Lung (tissue), 11 donors: ENCODE measurements at regions not wholly inside any gene's neighbourhood (a gene's known extent, or its start where the extent isn't known, plus 50 kb on each side); places are given as distances from the start of the nearest gene placed in this dataset.

ENCODE experiments used
- ATAC-seq: fragments of 200-7000 bp; cut with Tn5 transposase; one replicate; pipeline ENCODE4 v1.9.1; 2020; ENCODE audit warnings: moderate number of reproducible peaks; ENCODE audit not compliant: insufficient read depth, low FRiP score
- DNase-seq, 3 donors: peaks; one replicate each; pipeline ENCODE4 v3.0.0-alpha.2; 2013 to 2017
- H3K27ac ChIP-seq, 2 donors: one replicate each; pipeline ENCODE4 v1.5.1; 2013; ENCODE audit warnings: mild to moderate bottlenecking in 2 of 2, moderate library complexity in 2 of 2, control low read depth in 1 of 2, inconsistent platforms in 1 of 2, low read depth in 1 of 2, low read length in 1 of 2
- H3K27me3 ChIP-seq, 3 donors: one replicate each; pipeline ENCODE4 v1.5.1; 2013; ENCODE audit warnings: low read length in 2 of 3; ENCODE audit not compliant: control insufficient read depth in 3 of 3, insufficient read depth in 3 of 3
- H3K36me3 ChIP-seq, 4 donors: one replicate each; pipeline ENCODE4 v1.5.1; 2013; ENCODE audit warnings: low read length in 4 of 4, mild to moderate bottlenecking in 1 of 4, moderate library complexity in 1 of 4; ENCODE audit not compliant: control insufficient read depth in 4 of 4, insufficient read depth in 4 of 4
- H3K4me1 ChIP-seq, 5 donors: one replicate each; pipeline ENCODE4 v1.5.1; 2013; ENCODE audit warnings: low read length in 5 of 5, mild to moderate bottlenecking in 2 of 5, moderate library complexity in 1 of 5; ENCODE audit not compliant: control insufficient read depth in 5 of 5, insufficient read depth in 5 of 5
- H3K4me3 ChIP-seq: one replicate; pipeline ENCODE4 v1.5.1; 2013; ENCODE audit warnings: mild to moderate bottlenecking, control low read depth, moderate library complexity
- H3K9ac ChIP-seq, 2 donors: one replicate each; pipeline ENCODE4 v1.5.1; 2013; ENCODE audit warnings: low read length in 2 of 2, control low read depth in 1 of 2; ENCODE audit not compliant: insufficient read depth in 1 of 2
- H3K9me3 ChIP-seq, 4 donors: one replicate each; pipeline ENCODE4 v1.5.1; 2013; ENCODE audit warnings: low read length in 3 of 4, mild to moderate bottlenecking in 1 of 4, moderate library complexity in 1 of 4; ENCODE audit not compliant: control insufficient read depth in 4 of 4, insufficient read depth in 3 of 4
- WGBS, 2 donors: extraction: QIAGEN DNeasy Blood & Tissue Kit; methylation state at CpG; one replicate each; pipeline ENCODE4 v1.1.7; 2013; 5-methylcytosine and 5-hydroxymethylcytosine counted together
- TF ChIP-seq, protein P1 (sequence below): IDR thresholded peaks from 2 replicates; pipeline ENCODE4 v1.5.1; 2012; ENCODE audit warnings: mild to moderate bottlenecking; ENCODE audit errors: control extremely low read depth, extremely low read depth
- donor health status: control.
- donor health status: control.
- donor health status: Bipolar disorder and iron deficiency.
- donor health status: healthy.
- donor health status: DM: yes; HTN: yes; CAD: no.

DNA sequence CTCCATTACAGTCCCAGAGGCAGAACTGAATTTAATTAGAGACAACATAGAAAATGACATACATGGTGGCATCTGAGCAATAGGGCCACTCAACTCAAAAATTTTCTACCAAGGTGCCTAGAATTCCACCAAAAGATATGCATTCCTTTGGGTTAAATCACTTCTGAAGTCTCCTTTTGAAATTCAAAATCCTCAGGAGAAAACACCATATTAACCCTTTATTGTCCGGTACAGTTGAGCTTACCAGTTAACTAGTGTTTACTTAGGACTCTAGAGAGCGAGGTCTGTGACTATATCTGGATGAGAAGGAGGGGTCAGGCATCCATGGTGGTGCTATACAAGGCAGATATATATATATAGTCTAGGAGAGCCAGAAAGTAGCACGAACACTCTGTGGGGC is 355.6 kb upstream of the CAMK1G start:
- Histone ChIP-seq H3K36me3 (no peaks in the 10 kb centered on the region), H3K27me3 (peaks cover 0 to 6% (median 0%) of the 10 kb centered on the region in 3 donors), H3K27ac (no peak overlapping the region), H3K9me3 (peaks cover 0 to 16% (median 0%) of the 10 kb centered on the region in 4 donors), H3K9ac (no peak overlapping the region), H3K4me1 (peaks cover 0 to 12% (median 0%) of the 10 kb centered on the region in 5 donors), H3K4me3 (no peak overlapping the region)
- ATAC-seq (no peak), DNase-seq (no peak)
- TF ChIP-seq, protein P1, sequence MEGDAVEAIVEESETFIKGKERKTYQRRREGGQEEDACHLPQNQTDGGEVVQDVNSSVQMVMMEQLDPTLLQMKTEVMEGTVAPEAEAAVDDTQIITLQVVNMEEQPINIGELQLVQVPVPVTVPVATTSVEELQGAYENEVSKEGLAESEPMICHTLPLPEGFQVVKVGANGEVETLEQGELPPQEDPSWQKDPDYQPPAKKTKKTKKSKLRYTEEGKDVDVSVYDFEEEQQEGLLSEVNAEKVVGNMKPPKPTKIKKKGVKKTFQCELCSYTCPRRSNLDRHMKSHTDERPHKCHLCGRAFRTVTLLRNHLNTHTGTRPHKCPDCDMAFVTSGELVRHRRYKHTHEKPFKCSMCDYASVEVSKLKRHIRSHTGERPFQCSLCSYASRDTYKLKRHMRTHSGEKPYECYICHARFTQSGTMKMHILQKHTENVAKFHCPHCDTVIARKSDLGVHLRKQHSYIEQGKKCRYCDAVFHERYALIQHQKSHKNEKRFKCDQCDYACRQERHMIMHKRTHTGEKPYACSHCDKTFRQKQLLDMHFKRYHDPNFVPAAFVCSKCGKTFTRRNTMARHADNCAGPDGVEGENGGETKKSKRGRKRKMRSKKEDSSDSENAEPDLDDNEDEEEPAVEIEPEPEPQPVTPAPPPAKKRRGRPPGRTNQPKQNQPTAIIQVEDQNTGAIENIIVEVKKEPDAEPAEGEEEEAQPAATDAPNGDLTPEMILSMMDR: no peak
- 79 to 87% methylated on average over 3 of the region's 3 CpGs for WGBS, 2 donors

DNA sequence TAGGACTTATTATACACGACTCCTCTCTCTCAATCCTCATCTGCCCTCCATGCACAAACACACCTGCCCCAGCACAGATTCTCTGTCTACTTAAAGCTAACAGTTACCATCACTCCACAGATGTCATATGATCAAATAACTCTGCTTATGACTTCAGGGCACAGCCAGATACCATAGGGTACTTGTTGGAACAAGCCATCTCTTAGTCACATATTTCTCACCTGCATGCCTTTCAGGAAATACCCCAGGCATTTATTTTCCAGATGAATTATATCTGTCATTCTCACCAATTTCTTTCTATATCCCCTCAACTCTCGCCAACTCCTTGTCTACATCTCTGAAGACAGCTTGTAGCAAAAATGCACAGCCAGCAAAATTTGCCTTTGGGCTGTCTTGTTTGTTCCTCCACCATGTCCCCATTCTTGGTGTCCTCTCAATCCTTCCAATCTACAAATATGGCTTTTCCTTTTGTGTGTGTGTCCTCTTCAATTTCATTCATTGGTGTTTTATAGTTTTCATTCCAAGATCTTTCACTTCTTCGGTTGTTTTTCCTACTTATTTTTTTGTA is 353.9 kb upstream of the CAMK1G start:
- Histone ChIP-seq H3K27ac (no peak overlapping the region), H3K9me3 (peaks cover 0 to 16% (median 0%) of the 10 kb centered on the region in 4 donors), H3K4me3 (no peak overlapping the region), H3K27me3 (peaks cover 0 to 6% (median 0%) of the 10 kb centered on the region in 3 donors), H3K4me1 (peaks cover 0 to under 1% (median 0%) of the 10 kb centered on the region in 5 donors), H3K36me3 (no peaks in the 10 kb centered on the region), H3K9ac (no peak overlapping the region)
- 78 to 89% methylated on average over 3 of the region's 3 CpGs for WGBS, 2 donors
- TF ChIP-seq, protein P1: no peak
- DNase-seq (no peak), ATAC-seq (no peak)

DNA sequence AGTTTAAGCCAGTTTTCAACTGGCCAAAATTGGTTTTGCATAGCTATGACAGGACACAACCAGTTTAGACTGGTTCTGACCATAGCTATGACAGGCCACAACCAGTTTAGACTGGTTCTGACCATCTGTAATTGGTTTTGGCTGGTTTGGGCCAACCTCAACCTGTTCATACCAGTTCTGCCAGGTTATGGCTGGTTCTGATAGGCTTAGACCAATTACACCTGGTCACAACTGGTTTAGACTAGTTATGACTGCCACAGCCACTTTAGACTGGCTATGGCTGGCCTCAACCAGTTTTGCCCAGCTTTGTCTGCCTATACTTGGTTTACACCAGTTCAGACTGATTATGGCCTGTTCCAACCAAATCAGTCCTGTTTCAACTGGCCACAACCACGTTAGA is 353.2 kb upstream of the CAMK1G start:
- DNase-seq (no peak), ATAC-seq (no peak)
- Histone ChIP-seq H3K27me3 (peaks cover 0 to 6% (median 0%) of the 10 kb centered on the region in 3 donors), H3K4me1 (no peaks in the 10 kb centered on the region), H3K36me3 (no peaks in the 10 kb centered on the region), H3K9ac (no peak overlapping the region), H3K4me3 (no peak overlapping the region), H3K27ac (no peak overlapping the region), H3K9me3 (peaks cover 0 to 16% (median 0%) of the 10 kb centered on the region in 4 donors)
- 78 to 83% methylated on average over 1 of the region's 1 CpG for WGBS, 2 donors
- TF ChIP-seq, protein P1: no peak
